SK-MEL-5 (cell line): ENCODE measurements at regions not wholly inside any gene's neighbourhood (a gene's known extent, or its start where the extent isn't known, plus 50 kb on each side); places are given as distances from the start of the nearest gene placed in this dataset.
A peak's percentile ranks its signal among the peaks of the same experiment; 100 is the strongest.
"Not testable (repeated sequence)": the region's sequence is repeated elsewhere in the genome, so short reads cannot be mapped to it uniquely, and the experiment has no call there.

Source experiments
- DNase-seq: peaks from one replicate; pipeline ENCODE4 v3.0.0-alpha.2; 2016; ENCODE audit warnings: low read depth, low spot score
- in situ Hi-C: cut with HindIII; loops from 2 replicates; pipeline ENCODE4 v1.10.0; 2016; ENCODE audit warnings: low sequenced_read_pairs, high pct_unique_total_duplicates, low pct_unique_long_range_greater_than_20kb

GRCh38 chr18:55739488-55739887 is 151.5 kb upstream of the TCF4 start:
- no peak for DNase-seq
- in situ Hi-C loops = no loop called here

GRCh38 chr18:55738483-55739114 is 150.6 kb upstream of the TCF4 start:
- in situ Hi-C loops = no loop called here
- DNase-seq = no peak

- DNase-seq = no peak
- in situ Hi-C loops = no loop called here
These were observed 149.9 kb upstream of the TCF4 start for GRCh38 chr18:55737781-55738468.

GRCh38 chr18:55737266-55737665 is 149.3 kb upstream of the TCF4 start:
- in situ Hi-C loops = no loop called here
- no peak for DNase-seq

GRCh38 chr18:55735969-55736368 is 148.0 kb upstream of the TCF4 start:
- DNase-seq = no peak
- in situ Hi-C loops = no loop called here

GRCh38 chr18:55735199-55735855 is 147.3 kb upstream of the TCF4 start:
- in situ Hi-C loops = no loop called here
- no peak for DNase-seq

- no peak for DNase-seq
- in situ Hi-C loops = no loop called here
These were observed 144.5 kb upstream of the TCF4 start for GRCh38 chr18:55732227-55733106.

- in situ Hi-C loops = no loop called here
- DNase-seq = no peak
These were observed 143.6 kb upstream of the TCF4 start for GRCh38 chr18:55731594-55732042.

GRCh38 chr18:55721006-55721405 is 133.0 kb upstream of the TCF4 start:
- DNase-seq, in situ Hi-C loops: not testable (repeated sequence)

GRCh38 chr18:55713707-55714106 is 125.7 kb upstream of the TCF4 start:
- in situ Hi-C loops = no loop called here
- DNase-seq = no peak

GRCh38 chr18:55706898-55707297 is 118.9 kb upstream of the TCF4 start:
- in situ Hi-C loops = no loop called here
- no peak for DNase-seq

GRCh38 chr18:55699233-55699765 is 111.3 kb upstream of the TCF4 start:
- in situ Hi-C loops = no loop called here
- DNase-seq = peak; percentile 27

- in situ Hi-C loops = no loop called here
These were observed 108.8 kb upstream of the TCF4 start for GRCh38 chr18:55696811-55697210.

GRCh38 chr18:55695091-55695490 is 107.1 kb upstream of the TCF4 start:
- no peak for DNase-seq
- in situ Hi-C loops = no loop called here

More at GRCh38 chr18:55696811-55697210, 108.8 kb upstream of the TCF4 start:
- DNase-seq = no peak

- in situ Hi-C loops = no loop called here
- no peak for DNase-seq
These were observed 106.3 kb upstream of the TCF4 start for GRCh38 chr18:55694291-55694690.

- in situ Hi-C loops = no loop called here
- no peak for DNase-seq
These were observed 100.0 kb upstream of the TCF4 start for GRCh38 chr18:55688030-55688429.

GRCh38 chr18:55687106-55687505 is 99.1 kb upstream of the TCF4 start:
- in situ Hi-C loops = no loop called here
- DNase-seq = no peak

GRCh38 chr18:55685638-55686037 is 97.6 kb upstream of the TCF4 start:
- no peak for DNase-seq
- in situ Hi-C loops = no loop called here
